COLO668 (cell line): ENCODE measurements at regions not wholly inside any gene's neighbourhood (a gene's known extent, or its start where the extent isn't known, plus 50 kb on each side); places are given as distances from the start of the nearest gene placed in this dataset.
"Not testable (repeated sequence)": the region's sequence is repeated elsewhere in the genome, so short reads cannot be mapped to it uniquely, and the experiment has no call there.

ENCODE experiments used
- DNase-seq: peaks from one replicate; lab custom pipeline; 2025; ENCODE audit not compliant: unreplicated experiment; lab: John Stamatoyannopoulos, UW

DNA sequence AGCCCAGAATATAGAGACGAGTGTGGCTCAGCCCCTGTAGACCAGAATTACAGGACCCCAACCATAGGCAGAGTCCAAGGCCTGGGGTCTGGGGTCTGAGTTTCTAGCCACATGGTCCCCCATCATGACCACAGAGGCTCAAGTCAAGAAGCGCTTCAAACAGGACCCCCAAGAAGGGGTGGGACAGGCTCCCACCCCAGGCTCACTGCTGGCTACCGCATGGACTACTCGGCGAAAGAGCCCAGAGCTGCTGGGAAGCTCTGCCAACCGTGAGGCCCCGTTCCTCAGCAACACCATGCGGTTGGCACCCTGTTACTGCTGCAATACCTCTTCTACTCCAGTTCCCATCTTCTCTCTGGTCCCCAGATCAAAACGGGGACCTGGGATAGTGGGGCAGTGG is 254.8 kb downstream of the TEX29 start:
- DNase-seq: no peak

DNA sequence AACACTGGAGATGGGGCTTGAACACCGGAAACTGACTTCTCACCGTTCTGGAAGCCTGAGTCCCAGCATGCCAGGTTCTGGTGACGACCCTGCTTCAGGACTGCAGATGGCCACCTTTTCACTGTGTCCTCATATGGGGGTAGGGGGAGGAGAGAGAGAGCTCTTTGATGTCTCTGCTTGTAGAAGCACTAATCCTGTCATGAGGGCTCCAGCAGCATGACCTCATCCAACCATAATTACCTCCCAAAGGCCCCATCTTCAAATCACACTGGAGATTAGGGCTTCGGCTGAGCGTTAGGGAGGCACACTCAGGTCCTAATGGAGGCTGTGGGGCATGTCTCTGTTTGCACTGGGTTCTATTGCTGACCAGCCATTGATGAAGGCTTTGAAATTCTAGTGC is 255.3 kb downstream of the TEX29 start:
- DNase-seq: no peak

DNA sequence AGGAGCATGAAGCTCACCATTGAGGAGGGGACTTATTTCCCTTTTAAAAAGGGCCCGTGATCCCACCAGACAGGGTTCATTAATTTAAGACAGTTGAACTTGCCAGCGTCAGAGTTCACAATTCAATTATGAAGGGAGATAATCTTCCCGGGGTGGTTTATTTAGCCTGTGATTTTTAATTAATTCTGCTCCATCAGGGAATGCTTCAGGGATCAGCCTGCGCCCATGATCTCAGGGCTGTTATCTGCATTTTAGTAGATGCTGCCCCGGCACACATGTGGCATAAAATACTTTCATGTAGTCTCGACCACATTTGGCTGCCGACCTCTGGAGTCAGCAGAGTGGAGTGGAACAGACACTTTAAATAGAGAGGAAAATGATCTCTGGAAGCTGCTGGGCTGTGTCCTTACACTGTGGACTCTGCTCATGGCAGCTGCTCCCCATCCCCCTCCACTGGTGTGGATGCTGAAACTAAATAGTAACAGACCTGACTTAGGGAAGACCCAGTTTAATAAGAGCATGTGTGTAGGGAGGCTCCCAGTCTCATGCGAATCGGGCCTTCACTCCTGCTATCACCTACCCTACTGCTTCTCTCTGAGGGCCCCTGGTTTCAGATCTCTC is 256.9 kb downstream of the TEX29 start:
- DNase-seq: peak; percentile 90

DNA sequence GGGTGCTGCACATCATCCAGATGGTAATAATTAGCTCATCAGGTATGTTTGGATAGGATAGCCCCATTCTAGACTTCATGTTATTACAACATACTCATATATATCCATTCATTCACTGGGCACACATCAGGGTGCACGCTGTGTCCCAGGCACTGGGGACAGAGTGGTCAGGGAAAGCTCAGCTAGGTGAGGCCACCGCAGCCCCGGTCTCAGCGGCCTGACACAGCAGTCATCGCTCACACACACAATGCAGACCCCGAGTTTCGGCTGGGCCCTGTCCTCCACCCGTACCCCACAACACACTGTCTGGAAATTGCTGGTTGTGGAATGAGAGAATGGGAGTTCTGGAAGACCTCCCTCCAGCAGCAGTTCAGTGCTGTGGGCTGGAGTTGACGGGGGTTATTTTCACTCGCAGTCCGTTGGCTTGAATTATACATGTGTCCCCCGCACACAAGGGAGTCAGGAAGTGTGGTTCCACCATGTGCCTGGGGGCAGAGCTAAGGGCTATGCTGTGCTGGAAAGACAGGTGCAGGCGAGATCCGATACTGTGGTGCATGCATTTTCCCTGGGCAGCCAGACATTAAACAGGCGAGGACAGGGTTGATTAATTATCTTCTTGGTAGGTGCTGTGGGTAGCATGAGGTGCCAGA is 257.6 kb downstream of the TEX29 start:
- peak; percentile 90 for DNase-seq

DNA sequence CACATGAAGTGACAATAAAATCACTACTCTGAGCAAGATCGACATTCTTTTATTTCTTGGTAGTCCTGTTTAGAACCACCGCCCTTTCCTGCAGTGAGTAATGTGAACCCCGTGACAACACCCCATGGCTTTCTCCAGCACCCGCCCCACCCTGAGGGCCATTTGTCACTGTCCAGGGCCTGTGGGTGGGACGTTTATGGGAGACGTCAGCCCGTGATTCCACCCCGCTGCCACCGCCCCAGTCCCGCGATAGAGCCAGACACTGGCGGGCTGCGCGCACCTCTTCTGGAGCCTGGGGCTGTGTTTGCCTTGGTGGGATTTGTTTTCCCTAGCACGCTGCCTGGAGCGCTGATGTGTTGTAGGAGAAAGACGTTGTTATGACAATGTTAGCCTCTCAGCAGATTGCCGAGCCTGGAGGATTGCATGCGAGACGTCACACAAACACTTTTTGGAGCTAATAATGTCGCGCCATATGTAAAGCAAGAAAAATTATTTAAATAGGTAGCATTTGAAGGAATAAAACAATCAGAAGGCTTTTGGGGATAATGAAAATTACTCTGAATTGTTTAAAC is 263.7 kb downstream of the TEX29 start:
- no peak for DNase-seq

DNA sequence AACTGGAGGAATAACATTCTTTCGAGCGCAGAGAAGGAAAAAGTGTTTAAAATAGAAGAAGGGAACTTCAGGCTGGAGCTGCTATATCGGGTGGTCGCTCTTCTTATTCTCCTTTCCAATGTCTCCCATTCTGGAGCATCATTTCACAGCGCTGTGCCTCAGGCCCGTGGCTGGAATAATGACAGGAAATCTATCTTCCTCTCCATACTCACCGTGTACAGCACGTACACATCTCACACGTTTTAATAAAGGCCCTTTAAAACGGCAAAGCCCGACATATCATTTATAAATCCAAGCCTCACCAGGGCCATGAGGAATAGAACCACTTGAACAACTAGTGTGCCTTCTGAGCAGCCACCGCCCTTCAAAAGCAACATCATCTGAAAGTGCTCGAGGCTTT is 264.4 kb downstream of the TEX29 start:
- DNase-seq: no peak

DNA sequence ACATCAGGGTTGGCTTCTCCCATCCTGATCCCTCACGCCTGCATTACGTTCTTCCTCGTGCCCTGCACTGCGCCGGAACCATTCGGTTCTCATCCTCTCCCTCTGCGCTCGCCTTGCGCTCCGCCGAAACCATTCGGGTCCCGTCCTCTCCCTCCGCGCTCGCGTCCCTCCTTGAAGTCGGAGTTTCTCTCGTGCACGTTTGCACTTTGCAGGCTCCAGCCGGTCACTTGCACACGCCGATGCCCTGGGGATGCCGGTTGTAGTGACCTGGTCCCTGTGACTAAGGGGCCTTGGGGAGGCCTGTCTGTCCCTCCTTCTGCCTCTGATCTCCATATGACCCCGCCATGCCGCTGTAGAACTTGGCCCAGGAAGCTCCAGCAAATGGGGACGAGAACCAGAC is 265.8 kb downstream of the TEX29 start:
- DNase-seq: no peak

DNA sequence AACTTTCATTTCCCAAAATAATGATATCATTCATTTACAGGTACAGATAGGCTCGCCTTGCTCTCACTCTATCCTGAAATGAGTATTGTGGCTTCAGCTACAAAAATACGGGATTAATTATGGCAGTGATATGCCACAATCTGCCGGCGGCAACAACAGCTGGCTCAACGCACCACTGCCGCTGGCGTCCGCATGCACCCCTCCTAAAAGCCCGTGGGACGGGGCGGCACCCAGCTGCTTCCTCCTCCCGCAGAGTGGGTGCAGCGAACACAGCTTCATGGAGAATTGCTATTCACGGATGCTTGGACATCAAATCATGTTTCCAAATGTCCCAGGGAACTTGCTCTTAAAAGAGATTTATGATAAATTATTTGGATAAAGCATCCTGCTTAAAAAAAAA is 266.8 kb downstream of the TEX29 start:
- DNase-seq: no peak

DNA sequence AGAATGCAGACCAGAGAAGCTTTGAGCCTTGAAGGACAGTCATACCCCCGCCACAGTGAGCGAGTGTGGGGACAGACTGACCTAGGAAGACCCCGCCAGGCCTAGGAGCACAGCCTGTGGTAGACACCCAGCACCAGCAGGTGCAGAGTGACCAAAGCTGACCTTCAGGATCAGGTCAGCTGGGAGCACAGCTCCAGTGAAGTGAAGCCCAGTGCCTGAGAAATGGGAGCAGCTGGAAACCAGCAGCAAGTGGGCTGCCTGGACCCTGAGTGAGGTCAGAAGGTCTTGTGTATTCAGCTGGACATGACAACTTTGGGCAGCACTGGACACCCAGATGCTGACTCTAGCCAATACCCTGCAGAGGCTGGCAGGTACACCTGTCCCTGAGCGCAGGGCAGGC is 268.9 kb downstream of the TEX29 start:
- DNase-seq: no peak

DNA sequence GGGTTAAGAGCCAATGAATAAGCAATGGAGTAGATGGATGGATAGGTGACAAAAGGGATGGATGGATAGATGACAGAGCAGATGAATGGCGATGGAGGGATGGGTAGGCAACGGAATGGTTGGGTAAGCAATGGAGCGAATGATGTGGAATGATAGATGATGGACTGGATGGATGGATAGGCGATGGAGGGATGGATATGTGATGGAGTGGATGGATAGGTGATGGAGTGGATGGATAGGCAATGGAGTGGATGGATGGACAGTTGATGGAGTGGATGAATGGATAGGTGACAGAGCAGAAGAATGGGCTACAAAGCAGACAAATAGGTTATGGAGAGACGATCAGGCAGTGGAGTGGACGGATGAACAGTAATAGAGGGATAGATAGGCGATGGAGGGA is 269.6 kb downstream of the TEX29 start:
- DNase-seq: no peak

DNA sequence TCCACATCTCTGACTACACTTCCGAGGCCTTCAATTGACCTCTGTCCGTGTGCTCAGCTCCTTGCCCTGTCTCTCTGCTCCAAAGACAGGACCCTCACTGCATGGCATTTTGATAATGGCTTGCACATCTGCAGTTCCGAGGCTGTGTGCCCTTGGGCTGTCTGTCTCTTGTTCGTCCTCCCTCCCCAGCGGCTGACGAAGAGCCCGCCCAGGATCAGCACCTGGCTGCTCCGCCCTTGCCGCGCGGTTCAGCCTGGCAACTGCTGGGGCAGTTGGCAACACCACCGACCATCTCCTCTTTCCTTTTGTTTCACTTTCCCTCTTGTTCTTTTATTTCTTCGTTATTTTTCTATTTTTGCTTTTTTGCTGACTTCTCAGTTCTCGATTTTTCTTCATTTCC is 270.4 kb downstream of the TEX29 start:
- no peak for DNase-seq

DNA sequence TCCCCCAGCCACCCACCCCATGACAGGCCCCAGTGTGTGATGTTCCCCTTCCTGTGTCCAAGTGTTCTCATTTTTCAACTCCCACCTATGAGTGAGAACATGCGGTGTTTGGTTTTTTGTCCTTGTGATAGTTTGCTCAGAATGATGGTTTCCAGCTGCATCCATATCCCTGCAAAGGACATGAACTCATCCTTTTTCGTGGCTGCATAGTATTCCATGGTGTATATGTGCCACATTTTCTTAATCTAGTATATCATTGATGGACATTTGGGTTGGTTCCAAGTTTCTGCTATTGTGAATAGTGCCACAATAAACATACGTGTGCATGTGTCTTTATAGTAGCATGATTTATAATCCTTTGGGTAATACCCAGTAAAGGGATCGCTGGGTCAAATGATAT is 273.0 kb downstream of the TEX29 start:
- DNase-seq: not testable (repeated sequence)

DNA sequence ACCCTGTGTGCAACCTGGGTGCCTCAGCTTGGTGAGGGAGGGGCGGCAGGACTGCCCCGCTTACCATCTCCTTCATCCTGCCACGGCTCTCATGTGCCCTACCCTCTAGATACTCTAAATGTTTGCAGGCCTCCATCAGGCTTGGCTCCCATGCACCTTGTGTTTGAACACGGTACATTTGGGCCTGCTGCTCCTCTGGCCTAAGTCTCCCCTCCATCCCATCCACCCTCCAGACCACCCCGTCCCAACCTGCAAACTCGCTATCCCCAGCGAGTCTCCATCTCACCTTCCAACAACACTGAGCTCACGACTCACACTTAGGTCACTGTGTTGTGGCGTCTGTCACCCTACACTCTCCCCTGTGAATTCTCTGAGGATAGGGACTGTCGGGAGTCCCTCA is 274.2 kb downstream of the TEX29 start:
- no peak for DNase-seq

DNA sequence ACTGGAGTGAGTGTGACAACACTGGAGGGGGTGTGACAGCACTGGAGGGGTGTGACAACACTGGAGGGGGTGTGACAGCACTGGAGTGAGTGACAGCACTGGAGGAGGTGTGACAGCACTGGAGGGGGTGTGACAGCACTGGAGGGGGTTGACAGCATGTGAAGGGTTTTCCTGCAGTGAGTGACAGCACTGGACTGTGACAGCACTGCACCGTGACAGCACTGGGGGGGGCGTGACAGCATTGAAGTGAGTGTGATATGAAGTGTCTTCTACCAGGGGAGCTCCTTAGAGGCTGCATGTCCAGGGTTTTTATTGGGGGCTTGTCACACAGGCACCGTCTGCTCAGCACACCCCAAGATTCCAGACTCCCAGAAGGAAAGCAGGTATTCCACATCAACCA is 274.8 kb downstream of the TEX29 start:
- no peak for DNase-seq

DNA sequence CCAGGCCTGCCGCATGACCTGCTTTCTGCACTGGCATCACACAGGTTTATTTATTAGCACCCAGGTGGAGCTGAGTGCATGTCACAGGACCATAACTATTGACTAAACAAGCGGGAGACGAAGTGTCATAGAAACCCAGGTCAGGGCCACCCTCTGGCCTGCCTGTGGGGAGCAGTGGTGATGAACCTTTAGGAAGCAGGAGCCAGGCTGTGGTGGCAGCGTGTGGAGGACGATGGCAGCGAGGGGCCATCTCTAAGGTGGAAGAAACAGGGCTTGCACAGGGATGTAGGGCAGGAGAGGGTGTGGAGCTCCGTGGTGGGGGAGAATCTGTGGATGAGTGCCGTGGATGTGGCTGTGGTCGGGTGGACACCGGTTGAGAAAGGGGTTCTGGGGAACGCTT is 275.3 kb downstream of the TEX29 start:
- DNase-seq: no peak

DNA sequence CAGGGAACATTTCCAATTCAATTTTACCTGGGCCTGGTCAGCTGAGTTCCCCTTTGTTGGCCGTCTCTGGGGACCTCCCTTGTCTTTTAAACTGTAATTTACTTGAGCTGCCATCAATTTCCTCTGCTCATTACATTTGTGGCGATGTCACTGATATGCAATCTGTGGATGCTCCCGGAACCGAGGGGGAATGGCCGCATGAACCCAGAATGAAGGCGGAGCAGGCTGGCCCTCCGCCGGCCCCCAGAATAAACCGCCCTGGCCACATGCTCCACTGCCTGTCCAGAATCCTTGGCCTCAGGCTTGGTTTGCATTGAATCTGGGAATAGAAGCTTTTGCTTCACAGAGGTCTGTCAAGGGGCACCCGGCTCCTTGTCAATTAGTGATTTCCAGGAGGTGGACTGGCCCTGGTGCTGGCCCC is 276.8 kb downstream of the TEX29 start:
- no peak for DNase-seq

DNA sequence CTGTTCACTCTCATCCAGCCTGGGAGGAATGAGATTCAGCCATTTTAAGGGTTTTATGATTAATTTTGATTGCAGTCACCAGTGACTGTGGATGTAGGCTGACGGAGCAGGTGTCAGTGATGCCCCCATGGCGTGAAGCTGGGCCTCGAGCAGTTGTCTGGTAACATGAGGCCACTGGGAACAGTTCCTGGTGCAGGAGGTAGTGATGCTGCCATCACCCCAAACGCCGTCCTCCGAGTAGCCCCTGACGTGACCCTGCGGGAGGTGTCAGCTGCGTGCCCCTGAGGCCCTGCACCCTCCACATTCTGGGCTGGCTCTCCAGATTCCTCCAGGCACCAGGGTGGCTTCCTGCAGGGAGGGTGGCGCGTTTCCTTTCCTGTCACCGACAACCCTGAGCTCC is 277.2 kb downstream of the TEX29 start:
- DNase-seq: no peak

DNA sequence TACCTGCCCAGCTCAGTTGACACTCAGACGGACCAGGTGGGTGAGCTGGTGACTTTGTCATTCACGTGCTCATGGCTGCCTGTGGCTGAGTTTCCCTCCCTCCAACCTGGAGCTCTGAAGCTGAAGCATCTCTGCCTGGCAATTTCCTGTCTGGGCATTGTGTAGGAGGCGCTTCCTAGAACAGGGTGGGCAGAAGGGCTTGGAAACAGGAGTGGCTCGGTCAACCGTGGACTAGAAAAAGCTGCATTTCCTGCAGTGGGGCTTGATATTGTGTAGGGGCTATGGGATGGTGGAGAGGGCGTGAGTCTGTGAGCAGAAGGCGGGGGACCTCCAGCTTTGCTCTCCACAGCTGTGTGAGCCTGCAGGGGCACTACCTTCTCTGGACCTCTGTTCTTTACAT is 278.3 kb downstream of the TEX29 start:
- DNase-seq: peak; percentile 49

DNA sequence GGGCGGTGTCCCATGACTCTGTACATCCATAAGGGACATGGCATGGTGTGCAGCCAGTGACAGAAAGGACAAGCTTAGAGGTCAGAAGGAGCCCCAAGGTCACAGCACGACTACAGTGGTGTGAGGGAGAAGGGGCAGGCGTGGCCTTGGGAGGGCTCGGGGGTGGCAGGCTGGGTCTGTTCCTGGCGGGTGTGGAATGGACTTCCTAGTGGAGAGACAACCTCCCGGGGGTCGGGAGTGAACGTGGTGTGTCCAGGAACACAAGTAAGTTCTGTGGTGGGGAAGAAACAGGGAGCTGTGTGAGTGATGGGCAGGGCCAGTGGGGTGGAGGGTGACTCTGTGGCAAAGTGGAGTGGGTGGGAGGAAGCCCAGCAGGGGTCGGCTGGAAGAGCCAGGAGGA is 279.3 kb downstream of the TEX29 start:
- no peak for DNase-seq

DNA sequence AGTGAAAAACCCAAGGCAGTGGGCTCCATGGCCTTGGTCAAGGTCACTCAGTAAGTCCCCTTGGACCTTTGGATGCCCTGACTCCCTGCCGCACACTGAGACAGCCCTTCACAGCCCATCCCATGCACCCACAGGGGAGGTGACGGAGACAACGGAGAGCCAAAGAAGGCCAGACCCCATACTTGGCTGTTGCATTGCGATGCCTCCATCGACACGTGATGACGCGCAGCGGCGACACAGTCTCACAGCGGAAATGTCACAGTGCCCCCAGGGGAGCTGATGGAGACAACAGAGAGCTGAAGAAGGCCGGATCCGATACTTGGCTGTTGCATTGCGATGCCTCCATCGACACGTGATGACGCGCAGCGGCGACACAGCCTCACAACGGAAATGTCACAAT is 282.4 kb downstream of the TEX29 start:
- no peak for DNase-seq

DNA sequence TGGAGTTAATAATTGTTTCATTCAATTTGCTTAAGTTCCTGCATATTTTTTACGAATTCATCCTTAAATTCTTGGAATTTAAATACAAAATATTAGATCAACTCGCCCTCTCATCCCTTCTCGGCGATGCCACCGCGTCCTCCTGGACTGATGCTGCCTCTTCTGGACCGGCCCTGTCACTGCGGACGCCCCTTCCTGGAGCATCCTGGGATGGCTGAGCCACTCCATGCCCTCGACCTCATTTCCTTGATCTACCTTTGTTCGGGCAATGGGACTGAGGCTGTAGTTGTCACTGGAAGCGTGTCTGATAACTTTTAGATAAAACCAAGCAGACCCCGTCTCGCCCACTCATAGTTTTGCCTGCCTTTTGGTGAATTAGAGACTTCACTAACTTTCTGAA is 283.7 kb downstream of the TEX29 start:
- no peak for DNase-seq

DNA sequence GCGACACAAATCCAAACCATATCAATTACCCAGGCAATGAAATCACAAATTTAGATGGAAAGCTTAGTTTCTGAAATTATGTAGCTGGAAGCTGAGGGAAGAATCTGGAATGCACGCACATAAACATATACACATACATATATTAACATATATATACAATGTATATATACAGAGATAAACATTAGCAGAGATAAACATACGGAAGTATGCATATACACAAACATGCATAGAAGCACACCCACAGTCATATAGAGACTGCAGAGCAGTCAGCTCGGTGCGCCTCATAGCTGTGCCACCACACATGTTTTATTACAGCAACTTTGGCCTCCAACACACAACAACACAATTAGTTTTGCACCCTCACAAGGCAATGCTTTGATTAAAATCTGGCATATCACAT is 288.1 kb downstream of the TEX29 start:
- DNase-seq: no peak

DNA sequence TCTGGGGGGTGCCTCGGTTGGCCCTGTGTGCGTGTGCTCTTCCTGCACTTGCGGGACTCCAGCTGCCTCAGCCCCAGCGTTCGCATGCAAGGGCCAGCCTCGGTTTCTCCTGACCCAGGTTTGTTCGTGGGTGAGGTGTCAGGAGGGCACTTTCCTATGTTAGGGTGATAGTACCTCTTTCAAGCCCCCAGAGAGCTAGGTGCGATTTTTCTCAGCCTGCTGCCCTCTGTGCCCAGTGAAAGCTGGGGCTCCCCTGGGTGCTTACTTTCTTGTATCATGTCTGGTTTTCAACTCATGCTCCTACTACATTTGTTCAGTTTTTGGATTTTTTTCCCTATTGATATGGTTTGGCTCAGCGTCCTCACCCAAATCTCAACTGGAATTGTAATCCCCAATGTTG is 289.2 kb downstream of the TEX29 start:
- DNase-seq: no peak
